GM13977 (cell line): ENCODE measurements at regions not wholly inside any gene's neighbourhood (a gene's known extent, or its start where the extent isn't known, plus 50 kb on each side); places are given as distances from the start of the nearest gene placed in this dataset.

ENCODE experiments used
- DNase-seq: peaks from one replicate; pipeline ENCODE4 v3.0.0; 2012; ENCODE audit warnings: low spot score
- CTCF ChIP-seq: IDR thresholded peaks from 2 replicates; pipeline ENCODE4 v1.5.1; 2012; ENCODE audit warnings: mild to moderate bottlenecking, control low read depth; ENCODE audit not compliant: insufficient read depth; ENCODE audit errors: extremely low read depth, missing control alignments
- in situ Hi-C: fragments of 300-500 bp; cut with MboI; formaldehyde crosslinking; loops from one replicate; pipeline ENCODE4 v1.12.0; 2022; ENCODE audit warnings: low sequenced_read_pairs, low pct_unique_long_range_greater_than_20kb, mixed read lengths, inconsistent platforms; ENCODE audit not compliant: unreplicated experiment

GRCh38 chr11:22920939-22921565 is 60.8 kb upstream of the CCDC179 start:
- DNase-seq: peak; percentile 11
- TF ChIP-seq CTCF: peak; percentile 75
- in situ Hi-C loops: no loop called here

- in situ Hi-C loops: no loop called here
- DNase-seq: no peak
- TF ChIP-seq CTCF: no peak
Observed at GRCh38 chr11:22922672-22923071, 62.4 kb upstream of the CCDC179 start.

- no peak for TF ChIP-seq CTCF
- DNase-seq: no peak
- in situ Hi-C loops: no loop called here
Observed at GRCh38 chr11:22923561-22923960, 63.3 kb upstream of the CCDC179 start.

GRCh38 chr11:22926341-22926740 is 66.1 kb upstream of the CCDC179 start:
- no peak for TF ChIP-seq CTCF
- in situ Hi-C loops: no loop called here
- DNase-seq: no peak

- in situ Hi-C loops: no loop called here
- no peak for TF ChIP-seq CTCF
- no peak for DNase-seq
Observed at GRCh38 chr11:22927793-22928192, 67.5 kb upstream of the CCDC179 start.

GRCh38 chr11:22928207-22928917 is 68.1 kb upstream of the CCDC179 start:
- no peak for DNase-seq
- in situ Hi-C loops: no loop called here
- TF ChIP-seq CTCF: peak; percentile 30
